GM12864 (cell line): ENCODE measurements at regions not wholly inside any gene's neighbourhood (a gene's known extent, or its start where the extent isn't known, plus 50 kb on each side); places are given as distances from the start of the nearest gene placed in this dataset.

Source experiments
- DNase-seq: peaks from one replicate; pipeline ENCODE4 v3.0.0-alpha.2; 2011; ENCODE audit warnings: low read depth
- H3K4me3 ChIP-seq: 2 replicates; pipeline ENCODE4 v1.5.1; 2011; ENCODE audit warnings: mild to moderate bottlenecking, low read depth, low read length, control low read depth
- TF ChIP-seq, protein P1 (sequence below): IDR thresholded peaks from 2 replicates; pipeline ENCODE4 v1.5.1; 2011; ENCODE audit warnings: low read depth, mild to moderate bottlenecking, moderate library complexity, low read length, control low read depth, inconsistent platforms; ENCODE audit errors: missing control alignments

DNA sequence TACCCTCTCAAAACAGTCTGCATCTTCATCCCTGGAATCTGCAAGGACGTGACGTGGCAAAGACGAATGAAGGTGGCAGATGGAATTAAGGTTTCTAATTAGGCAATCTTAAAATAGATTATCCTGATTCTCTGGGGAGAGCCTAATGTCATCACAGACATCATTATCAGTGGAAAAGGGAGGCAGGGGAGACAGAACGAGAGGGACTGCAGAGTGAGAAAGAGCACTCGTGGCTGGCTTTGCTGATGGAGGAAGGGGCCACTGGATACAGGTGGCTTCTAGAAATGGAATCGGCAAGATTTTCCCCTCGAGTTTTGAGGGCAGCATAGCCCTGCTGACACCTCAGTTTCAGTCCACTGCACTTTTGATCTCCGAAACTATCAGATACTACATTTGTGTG, 110.6 kb downstream of the ASMT start:
- TF ChIP-seq, protein P1, sequence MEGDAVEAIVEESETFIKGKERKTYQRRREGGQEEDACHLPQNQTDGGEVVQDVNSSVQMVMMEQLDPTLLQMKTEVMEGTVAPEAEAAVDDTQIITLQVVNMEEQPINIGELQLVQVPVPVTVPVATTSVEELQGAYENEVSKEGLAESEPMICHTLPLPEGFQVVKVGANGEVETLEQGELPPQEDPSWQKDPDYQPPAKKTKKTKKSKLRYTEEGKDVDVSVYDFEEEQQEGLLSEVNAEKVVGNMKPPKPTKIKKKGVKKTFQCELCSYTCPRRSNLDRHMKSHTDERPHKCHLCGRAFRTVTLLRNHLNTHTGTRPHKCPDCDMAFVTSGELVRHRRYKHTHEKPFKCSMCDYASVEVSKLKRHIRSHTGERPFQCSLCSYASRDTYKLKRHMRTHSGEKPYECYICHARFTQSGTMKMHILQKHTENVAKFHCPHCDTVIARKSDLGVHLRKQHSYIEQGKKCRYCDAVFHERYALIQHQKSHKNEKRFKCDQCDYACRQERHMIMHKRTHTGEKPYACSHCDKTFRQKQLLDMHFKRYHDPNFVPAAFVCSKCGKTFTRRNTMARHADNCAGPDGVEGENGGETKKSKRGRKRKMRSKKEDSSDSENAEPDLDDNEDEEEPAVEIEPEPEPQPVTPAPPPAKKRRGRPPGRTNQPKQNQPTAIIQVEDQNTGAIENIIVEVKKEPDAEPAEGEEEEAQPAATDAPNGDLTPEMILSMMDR = no peak
- H3K4me3 ChIP-seq = no peak overlapping the region
- DNase-seq = no peak

DNA sequence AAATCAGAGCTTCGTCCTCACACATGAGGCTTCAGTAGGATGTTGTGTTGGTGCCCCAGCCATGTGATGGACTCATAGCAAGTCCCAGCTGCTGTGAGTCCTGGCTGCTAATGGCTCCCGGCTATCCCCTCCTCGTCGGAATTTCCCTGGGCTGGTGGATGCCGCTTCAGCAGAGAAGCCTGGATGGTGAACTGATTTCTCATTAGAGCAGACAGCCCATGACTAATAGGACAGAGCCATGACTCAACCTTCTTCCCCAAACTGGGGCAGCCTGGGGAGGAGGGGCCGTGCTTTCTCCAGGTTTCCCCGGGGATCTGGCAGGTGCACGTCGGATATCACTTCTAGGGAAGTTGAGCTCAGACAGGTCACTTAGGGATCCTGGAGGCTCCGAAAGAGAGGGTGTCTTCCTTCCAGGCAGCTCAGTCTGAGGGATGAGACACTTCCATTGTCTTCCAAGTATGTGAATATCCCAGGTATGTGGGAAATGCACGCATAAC, 112.7 kb downstream of the ASMT start:
- no peak for DNase-seq
- TF ChIP-seq, protein P1 = no peak
- no peak overlapping the region for H3K4me3 ChIP-seq

DNA sequence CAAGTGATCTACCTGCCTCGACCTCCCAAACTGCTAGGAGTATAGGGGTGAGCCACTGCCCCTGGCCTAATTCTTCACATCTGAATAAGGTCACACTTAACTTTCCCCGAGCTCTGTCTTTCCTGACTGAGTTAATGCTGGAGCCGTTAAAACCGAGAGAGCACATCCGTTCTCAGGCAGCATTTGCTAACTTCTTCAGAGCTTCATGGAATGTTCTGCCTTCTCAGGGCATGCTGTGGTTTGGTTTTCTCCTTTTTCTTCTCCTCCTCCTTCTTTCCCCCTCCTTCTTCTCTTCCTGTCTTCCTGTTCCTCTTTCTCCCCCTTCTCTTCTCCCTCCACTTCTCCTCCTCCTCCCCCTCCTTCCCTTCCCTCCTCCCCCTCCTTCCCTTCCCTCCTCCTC, 119.9 kb downstream of the ASMT start:
- TF ChIP-seq, protein P1 = no peak
- no peak overlapping the region for H3K4me3 ChIP-seq
- no peak for DNase-seq

DNA sequence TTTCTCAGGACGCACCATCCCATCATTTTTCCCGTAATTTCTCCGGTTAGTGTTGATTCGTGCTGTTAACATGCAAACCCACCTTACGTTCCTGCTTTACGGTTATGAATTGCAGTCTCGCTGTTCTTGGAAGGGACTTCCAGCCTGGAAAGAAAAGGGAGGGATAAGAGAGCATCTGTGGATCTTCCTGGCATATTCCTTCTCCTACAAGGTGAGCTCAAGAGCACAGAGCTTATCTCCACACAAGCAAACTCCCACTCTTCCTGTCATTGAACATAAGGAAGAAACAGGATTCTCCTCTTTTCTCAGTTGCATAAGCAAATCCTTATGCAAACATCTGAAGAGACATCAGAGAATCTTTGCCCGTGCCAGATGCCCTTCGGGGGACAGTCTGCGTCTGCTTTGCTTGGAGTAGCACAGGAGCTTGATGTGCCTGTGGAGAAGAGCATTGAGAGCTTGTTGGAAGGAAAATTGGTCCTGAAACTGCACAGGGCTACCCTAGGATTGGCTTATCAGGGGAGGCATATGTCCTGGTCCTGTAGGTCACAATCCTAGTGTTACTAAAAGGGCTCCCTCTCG, 127.0 kb downstream of the ASMT start:
- no peak overlapping the region for H3K4me3 ChIP-seq
- DNase-seq = no peak
- TF ChIP-seq, protein P1 = no peak

DNA sequence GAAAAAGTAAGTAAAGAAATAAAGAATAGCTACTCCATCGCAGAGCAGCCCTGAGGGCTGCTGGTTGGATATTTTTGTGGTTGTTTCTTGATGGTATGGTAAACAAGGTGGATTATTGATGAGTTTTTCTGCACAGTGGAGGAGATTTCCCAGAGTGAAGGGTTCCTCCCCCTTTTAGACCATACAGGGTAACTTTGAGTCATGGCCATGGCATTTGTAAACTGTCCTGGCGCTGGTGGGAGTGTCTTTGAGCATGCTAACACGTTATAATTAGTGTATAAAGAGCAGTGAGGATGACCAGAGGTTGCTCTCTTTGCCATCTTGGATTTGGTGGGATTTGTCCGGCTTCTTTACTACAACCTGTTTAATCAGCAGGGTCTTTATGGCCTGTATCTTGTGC, 128.2 kb downstream of the ASMT start:
- DNase-seq = no peak
- H3K4me3 ChIP-seq = no peak overlapping the region
- TF ChIP-seq, protein P1 = no peak

DNA sequence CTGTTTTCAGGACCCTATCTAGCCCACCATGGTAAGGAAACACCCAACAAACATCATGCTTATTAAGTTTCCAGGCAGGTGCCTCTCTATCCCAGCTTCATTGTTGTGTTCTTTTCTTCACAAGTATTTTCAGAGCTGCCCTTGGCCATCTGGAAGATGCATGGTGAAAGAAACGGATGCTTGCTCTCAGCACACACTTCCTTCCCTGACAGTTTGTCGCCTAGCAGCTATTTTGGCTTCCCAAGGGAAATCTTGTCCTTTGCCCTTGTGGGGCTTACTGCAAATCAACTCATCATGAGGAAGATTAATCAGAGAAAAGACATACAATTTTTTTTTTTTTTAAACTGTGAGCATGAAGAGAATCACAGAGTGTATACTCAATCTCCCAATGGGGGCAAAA, 128.8 kb downstream of the ASMT start:
- no peak overlapping the region for H3K4me3 ChIP-seq
- no peak for DNase-seq
- TF ChIP-seq, protein P1 = no peak

DNA sequence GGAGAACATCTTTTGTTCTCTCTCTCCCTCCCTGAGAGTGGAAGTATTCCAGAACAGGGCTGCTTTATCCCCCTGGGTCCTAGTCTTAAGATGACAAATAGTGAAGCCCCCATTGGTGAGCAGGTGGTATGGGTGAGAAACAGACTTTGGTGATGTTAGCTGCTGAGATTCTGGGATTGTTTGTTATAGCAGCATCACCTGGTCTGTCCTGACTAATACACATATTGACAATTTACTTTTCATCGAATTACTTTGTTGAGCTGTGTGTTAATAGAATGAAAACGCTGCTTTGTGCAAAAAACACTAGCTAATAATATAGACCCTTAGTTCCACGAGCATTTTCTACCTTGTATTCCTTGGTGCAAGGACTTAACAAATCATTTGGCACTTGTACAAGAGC, 133.5 kb downstream of the ASMT start:
- H3K4me3 ChIP-seq = no peak overlapping the region
- TF ChIP-seq, protein P1 = no peak
- DNase-seq = no peak
